ENCODE measurements at regions not wholly inside any gene's neighbourhood (a gene's known extent, or its start where the extent isn't known, plus 50 kb on each side); places are given as distances from the start of the nearest gene placed in this dataset.
"Not testable (repeated sequence)": the region's sequence is repeated elsewhere in the genome, so short reads cannot be mapped to it uniquely, and the experiment has no call there.

- not testable (repeated sequence) for TF ChIP-seq CTCF, POLR2A (IDR thresholded peaks at IDR 0.05)
These were observed 51.6 kb upstream of the LYSMD4 start for GRCh38 chr15:99784800-99785199.

All from esophagus squamous epithelium (tissue), 4 donors.